Liver (tissue), 3 donors: ENCODE measurements at regions not wholly inside any gene's neighbourhood (a gene's known extent, or its start where the extent isn't known, plus 50 kb on each side); places are given as distances from the start of the nearest gene placed in this dataset.

ENCODE experiments used
- ATF3 ChIP-seq: IDR thresholded peaks from 2 replicates; pipeline ENCODE4 v1.6.1; 2016; ENCODE audit warnings: antibody characterized with exemption
- FOXA1 ChIP-seq: IDR thresholded peaks from 2 replicates; pipeline ENCODE4 v1.6.1; 2016; ENCODE audit warnings: antibody characterized with exemption
- GABPA ChIP-seq, 2 donors: IDR thresholded peaks in 1 of 2; conservative IDR thresholded peaks in 1 of 2; 2 replicates each; pipeline ENCODE4 v1.6.1; 2016; ENCODE audit warnings: antibody characterized with exemption in 2 of 2, mild to moderate bottlenecking in 1 of 2, moderate library complexity in 1 of 2
- SP1 ChIP-seq: IDR thresholded peaks from 2 replicates; pipeline ENCODE4 v1.6.1; 2018; ENCODE audit warnings: antibody characterized with exemption, mild to moderate bottlenecking
- TAF1 ChIP-seq: conservative IDR thresholded peaks from 2 replicates; pipeline ENCODE4 v1.6.1; 2016; ENCODE audit warnings: antibody characterized with exemption, mild to moderate bottlenecking
- TF ChIP-seq, protein P1 (sequence below): fragments of 150-350 bp; IDR thresholded peaks from 2 replicates; pipeline ENCODE4 v1.5.1; 2017; ENCODE audit warnings: improper control_type of control experiment, low read depth, low read length; ENCODE audit not compliant: missing input control
- donor health status: healthy.
- donor health status: healthy.

GRCh38 chr16:65954446-65954845 lies 412.0 kb upstream of the CDH5 start:
- TF ChIP-seq, protein P1, sequence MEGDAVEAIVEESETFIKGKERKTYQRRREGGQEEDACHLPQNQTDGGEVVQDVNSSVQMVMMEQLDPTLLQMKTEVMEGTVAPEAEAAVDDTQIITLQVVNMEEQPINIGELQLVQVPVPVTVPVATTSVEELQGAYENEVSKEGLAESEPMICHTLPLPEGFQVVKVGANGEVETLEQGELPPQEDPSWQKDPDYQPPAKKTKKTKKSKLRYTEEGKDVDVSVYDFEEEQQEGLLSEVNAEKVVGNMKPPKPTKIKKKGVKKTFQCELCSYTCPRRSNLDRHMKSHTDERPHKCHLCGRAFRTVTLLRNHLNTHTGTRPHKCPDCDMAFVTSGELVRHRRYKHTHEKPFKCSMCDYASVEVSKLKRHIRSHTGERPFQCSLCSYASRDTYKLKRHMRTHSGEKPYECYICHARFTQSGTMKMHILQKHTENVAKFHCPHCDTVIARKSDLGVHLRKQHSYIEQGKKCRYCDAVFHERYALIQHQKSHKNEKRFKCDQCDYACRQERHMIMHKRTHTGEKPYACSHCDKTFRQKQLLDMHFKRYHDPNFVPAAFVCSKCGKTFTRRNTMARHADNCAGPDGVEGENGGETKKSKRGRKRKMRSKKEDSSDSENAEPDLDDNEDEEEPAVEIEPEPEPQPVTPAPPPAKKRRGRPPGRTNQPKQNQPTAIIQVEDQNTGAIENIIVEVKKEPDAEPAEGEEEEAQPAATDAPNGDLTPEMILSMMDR: no peak
- TF ChIP-seq FOXA1 (no peak), ATF3 (no peak), SP1 (no peak), TAF1 (no peak), GABPA (IDR thresholded peaks at IDR 0.05 in 1 of 2, conservative IDR thresholded peaks at IDR 0.05 in 1 of 2) (no peak)
